ENCODE measurements at regions not wholly inside any gene's neighbourhood (a gene's known extent, or its start where the extent isn't known, plus 50 kb on each side); places are given as distances from the start of the nearest gene placed in this dataset.

- no peak for TF ChIP-seq GATA2 (IDR thresholded peaks at IDR 0.05; ENCODE audit: low read depth, low read length)
- no peak for TF ChIP-seq GATA3 (IDR thresholded peaks at IDR 0.05; ENCODE audit: low read depth, low read length)
These were observed 313.5 kb downstream of the TCERG1L start for GRCh38 chr10:130998046-130998435.

All from SH-SY5Y (cell line).